ENCODE measurements at regions not wholly inside any gene's neighbourhood (a gene's known extent, or its start where the extent isn't known, plus 50 kb on each side); places are given as distances from the start of the nearest gene placed in this dataset.
"Not testable (repeated sequence)": the region's sequence is repeated elsewhere in the genome, so short reads cannot be mapped to it uniquely, and the experiment has no call there.

GRCh38 chr20:64327223-64327549 lies 71.6 kb downstream of the PCMTD2 start:
- not testable (repeated sequence) for DNase-seq (ENCODE audit: low spot score)

GRCh38 chr20:64327550-64328317 lies 72.2 kb downstream of the PCMTD2 start:
- DNase-seq (ENCODE audit: low spot score): peak; percentile 12

GRCh38 chr20:64328595-64329250 lies 73.2 kb downstream of the PCMTD2 start:
- DNase-seq (ENCODE audit: low spot score): peak; percentile 11

- not testable (repeated sequence) for DNase-seq (ENCODE audit: low spot score)
These were observed 77.1 kb downstream of the PCMTD2 start for GRCh38 chr20:64332627-64333026.
